HepG2 (cell line): ENCODE measurements at regions not wholly inside any gene's neighbourhood (a gene's known extent, or its start where the extent isn't known, plus 50 kb on each side); places are given as distances from the start of the nearest gene placed in this dataset.
"Not testable (repeated sequence)": the region's sequence is repeated elsewhere in the genome, so short reads cannot be mapped to it uniquely, and the experiment has no call there.

Experiments used
- CHD2 ChIP-seq: IDR thresholded peaks from 2 replicates; pipeline ENCODE4 v1.6.1; 2011; ENCODE audit warnings: low read depth, low read length, improper control_type of control experiment
- CHD4 ChIP-seq: fragments of 200-600 bp; sonication (generic); IDR thresholded peaks from 2 replicates; pipeline ENCODE4 v1.7.0; 2017; ENCODE audit warnings: mild to moderate bottlenecking, low read length, borderline replicate concordance
- DNMT3B ChIP-seq: conservative IDR thresholded peaks from 2 replicates; pipeline ENCODE4 v1.6.1; 2016; ENCODE audit warnings: missing biosample characterization, control low read depth
- MTF2 ChIP-seq: sonication (generic); formaldehyde crosslinking; IDR thresholded peaks from 2 replicates; pipeline ENCODE4 v1.5.0; 2020; ENCODE audit warnings: missing genetic modification reagents, borderline replicate concordance
- TSC22D2 ChIP-seq: sonication (generic); formaldehyde crosslinking; IDR thresholded peaks from 2 replicates; pipeline ENCODE4 v1.5.1; 2020; ENCODE audit warnings: missing genetic modification reagents, mild to moderate bottlenecking, borderline replicate concordance
- YEATS4 ChIP-seq: sonication (generic); formaldehyde crosslinking; IDR thresholded peaks from 2 replicates; pipeline ENCODE4 v1.4.0; 2020; ENCODE audit warnings: missing genetic modification reagents, borderline replicate concordance
- YY1 ChIP-seq: IDR thresholded peaks from 2 replicates; pipeline ENCODE4 v1.6.1; 2011; ENCODE audit warnings: low read length, low read depth, moderate library complexity, mild to moderate bottlenecking; ENCODE audit not compliant: insufficient read depth, insufficient replicate concordance
- ZNF768 ChIP-seq: sonication (generic); formaldehyde crosslinking; IDR thresholded peaks from 2 replicates; pipeline ENCODE4 v1.4.0; 2020; ENCODE audit warnings: missing genetic modification reagents
- TF ChIP-seq, protein P1 (sequence below): sonication (generic); formaldehyde crosslinking; IDR thresholded peaks from 2 replicates; pipeline ENCODE4 v1.8.1; 2023; ENCODE audit warnings: mild to moderate bottlenecking, missing genetic modification reagents, borderline replicate concordance
- TF ChIP-seq, protein P2 (sequence below): sonication (generic); formaldehyde crosslinking; IDR thresholded peaks from 2 replicates; pipeline ENCODE4 v1.5.0; 2020; ENCODE audit warnings: missing genetic modification reagents, mild to moderate bottlenecking, borderline replicate concordance
- TF ChIP-seq, protein P3 (sequence below): sonication (generic); formaldehyde crosslinking; IDR thresholded peaks from 2 replicates; pipeline ENCODE4 v1.4.0; 2020; ENCODE audit warnings: mild to moderate bottlenecking, missing genetic modification reagents, borderline replicate concordance

DNA sequence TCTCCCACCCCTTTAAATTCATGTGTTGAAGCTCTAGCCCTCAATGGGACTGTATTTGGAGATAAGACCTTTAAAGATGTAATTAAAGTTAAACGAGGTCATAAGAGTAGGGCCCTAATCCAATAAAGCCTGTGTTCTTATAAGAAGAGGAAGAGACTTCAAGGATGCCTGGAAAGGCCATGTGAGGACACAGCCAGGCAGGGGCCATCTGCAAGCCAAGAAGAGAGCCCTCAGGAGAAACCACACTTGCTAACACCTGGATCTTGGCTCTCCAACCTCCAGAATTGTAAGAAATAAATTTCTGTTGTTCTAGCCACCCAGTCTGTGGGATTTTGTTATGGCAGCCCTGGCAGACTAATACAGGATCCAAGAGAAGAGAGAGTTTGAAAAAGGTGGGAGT lies 683.5 kb downstream of the TTLL7 start:
- not testable (repeated sequence) for TF ChIP-seq ZNF768 (CRISPR knock-in tag); YEATS4 (CRISPR knock-in tag); CHD4; MTF2 (CRISPR knock-in tag); DNMT3B (CRISPR knock-in tag); TSC22D2 (CRISPR knock-in tag); CHD2; YY1
- TF ChIP-seq, protein P1, sequence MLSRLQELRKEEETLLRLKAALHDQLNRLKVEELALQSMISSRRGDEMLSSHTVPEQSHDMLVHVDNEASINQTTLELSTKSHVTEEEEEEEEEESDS = not testable (repeated sequence)
- TF ChIP-seq, protein P2, sequence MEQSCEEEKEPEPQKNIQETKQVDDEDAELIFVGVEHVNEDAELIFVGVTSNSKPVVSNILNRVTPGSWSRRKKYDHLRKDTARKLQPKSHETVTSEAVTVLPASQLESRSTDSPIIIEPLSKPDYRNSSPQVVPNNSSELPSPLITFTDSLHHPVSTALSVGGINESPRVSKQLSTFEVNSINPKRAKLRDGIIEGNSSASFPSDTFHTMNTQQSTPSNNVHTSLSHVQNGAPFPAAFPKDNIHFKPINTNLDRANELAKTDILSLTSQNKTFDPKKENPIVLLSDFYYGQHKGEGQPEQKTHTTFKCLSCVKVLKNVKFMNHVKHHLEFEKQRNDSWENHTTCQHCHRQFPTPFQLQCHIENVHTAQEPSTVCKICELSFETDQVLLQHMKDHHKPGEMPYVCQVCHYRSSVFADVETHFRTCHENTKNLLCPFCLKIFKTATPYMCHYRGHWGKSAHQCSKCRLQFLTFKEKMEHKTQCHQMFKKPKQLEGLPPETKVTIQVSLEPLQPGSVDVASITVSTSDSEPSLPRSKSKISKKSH (CRISPR knock-in tag) = not testable (repeated sequence)
- TF ChIP-seq, protein P3, sequence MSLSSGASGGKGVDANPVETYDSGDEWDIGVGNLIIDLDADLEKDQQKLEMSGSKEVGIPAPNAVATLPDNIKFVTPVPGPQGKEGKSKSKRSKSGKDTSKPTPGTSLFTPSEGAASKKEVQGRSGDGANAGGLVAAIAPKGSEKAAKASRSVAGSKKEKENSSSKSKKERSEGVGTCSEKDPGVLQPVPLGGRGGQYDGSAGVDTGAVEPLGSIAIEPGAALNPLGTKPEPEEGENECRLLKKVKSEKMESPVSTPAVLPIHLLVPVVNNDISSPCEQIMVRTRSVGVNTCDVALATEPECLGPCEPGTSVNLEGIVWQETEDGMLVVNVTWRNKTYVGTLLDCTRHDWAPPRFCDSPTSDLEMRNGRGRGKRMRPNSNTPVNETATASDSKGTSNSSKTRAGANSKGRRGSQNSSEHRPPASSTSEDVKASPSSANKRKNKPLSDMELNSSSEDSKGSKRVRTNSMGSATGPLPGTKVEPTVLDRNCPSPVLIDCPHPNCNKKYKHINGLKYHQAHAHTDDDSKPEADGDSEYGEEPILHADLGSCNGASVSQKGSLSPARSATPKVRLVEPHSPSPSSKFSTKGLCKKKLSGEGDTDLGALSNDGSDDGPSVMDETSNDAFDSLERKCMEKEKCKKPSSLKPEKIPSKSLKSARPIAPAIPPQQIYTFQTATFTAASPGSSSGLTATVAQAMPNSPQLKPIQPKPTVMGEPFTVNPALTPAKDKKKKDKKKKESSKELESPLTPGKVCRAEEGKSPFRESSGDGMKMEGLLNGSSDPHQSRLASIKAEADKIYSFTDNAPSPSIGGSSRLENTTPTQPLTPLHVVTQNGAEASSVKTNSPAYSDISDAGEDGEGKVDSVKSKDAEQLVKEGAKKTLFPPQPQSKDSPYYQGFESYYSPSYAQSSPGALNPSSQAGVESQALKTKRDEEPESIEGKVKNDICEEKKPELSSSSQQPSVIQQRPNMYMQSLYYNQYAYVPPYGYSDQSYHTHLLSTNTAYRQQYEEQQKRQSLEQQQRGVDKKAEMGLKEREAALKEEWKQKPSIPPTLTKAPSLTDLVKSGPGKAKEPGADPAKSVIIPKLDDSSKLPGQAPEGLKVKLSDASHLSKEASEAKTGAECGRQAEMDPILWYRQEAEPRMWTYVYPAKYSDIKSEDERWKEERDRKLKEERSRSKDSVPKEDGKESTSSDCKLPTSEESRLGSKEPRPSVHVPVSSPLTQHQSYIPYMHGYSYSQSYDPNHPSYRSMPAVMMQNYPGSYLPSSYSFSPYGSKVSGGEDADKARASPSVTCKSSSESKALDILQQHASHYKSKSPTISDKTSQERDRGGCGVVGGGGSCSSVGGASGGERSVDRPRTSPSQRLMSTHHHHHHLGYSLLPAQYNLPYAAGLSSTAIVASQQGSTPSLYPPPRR = not testable (repeated sequence)
